ENCODE measurements at regions not wholly inside any gene's neighbourhood (a gene's known extent, or its start where the extent isn't known, plus 50 kb on each side); places are given as distances from the start of the nearest gene placed in this dataset.
"Not testable (repeated sequence)": the region's sequence is repeated elsewhere in the genome, so short reads cannot be mapped to it uniquely, and the experiment has no call there.

DNA sequence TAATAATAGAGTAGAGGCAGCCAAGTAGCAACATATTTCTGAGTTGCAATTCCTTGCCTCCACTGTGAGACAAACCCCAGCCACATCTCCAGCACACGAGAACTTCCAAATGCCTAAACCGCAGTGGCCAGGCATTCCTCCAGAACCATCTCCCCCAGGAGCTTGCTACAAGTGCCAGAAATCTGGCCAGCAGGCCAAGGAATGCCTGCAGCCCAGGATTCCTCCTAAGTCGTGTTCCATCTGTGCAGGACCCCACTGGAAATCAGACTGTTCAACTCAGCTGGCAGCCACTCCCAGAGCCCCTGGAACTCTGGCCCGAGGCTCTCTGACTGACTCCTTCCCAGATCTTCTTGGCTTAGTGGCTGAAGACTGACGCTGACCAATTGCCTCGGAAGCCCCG, 937.2 kb upstream of the HS3ST1 start:
- not testable (repeated sequence) for H3K27ac ChIP-seq (ENCODE audit: low read length); H3K27me3 ChIP-seq (ENCODE audit: control insufficient read depth, insufficient read depth, low read length); H3K9me3 ChIP-seq (ENCODE audit: control insufficient read depth, low read depth, low read length); H3K36me3 ChIP-seq (ENCODE audit: control insufficient read depth, low read depth, low read length); H3K9ac ChIP-seq (ENCODE audit: low read length); H3K4me3 ChIP-seq (ENCODE audit: low read length)
- H3K4me1 ChIP-seq (ENCODE audit: control insufficient read depth, low read depth, low read length) = peaks cover 19% of the 10 kb centered on the region

DNA sequence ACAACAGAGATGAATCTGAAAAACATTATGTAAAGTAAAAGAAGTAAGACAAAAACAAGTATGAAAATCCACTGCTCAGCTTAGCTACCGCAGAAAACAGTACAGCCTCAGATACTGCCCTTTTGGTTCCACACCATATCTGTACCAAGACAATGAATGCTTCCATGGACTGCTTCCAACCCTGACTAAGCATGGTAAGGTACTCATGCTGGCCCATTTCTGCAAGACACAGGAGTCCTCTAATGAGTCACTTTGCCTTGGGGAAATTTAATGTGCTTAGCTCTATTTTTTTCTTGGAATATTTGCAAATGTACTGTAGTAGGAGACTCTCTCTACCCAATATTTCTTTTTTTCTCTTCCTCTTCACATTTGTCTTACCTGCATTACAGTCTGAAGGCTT, 931.7 kb upstream of the HS3ST1 start:
- Histone ChIP-seq H3K9me3 (ENCODE audit: control insufficient read depth, low read depth, low read length) (no peaks in the 10 kb centered on the region), H3K36me3 (ENCODE audit: control insufficient read depth, low read depth, low read length) (no peaks in the 10 kb centered on the region), H3K27me3 (ENCODE audit: control insufficient read depth, insufficient read depth, low read length) (no peaks in the 10 kb centered on the region), H3K27ac (ENCODE audit: low read length) (no peak overlapping the region), H3K4me3 (ENCODE audit: low read length) (no peak overlapping the region), H3K4me1 (ENCODE audit: control insufficient read depth, low read depth, low read length) (peaks cover 19% of the 10 kb centered on the region), H3K9ac (ENCODE audit: low read length) (no peak overlapping the region)

DNA sequence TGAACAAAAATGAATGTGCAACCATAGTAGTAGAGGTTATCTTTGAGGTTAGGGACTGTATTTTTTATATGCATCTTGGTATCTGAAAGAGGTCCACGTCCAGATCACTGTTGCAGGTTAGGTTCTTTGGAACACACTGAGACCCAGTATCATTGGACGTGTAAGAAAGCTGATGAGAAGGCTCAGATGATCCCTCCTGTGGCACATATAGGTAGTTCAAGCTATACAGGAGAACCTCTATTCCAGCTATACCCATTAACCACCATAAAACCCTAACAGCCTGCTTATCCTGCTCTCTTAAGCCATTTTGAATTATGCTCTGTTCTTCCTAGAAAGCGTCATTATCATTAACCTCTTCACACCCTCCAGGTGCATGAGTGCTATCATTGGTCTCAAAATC, 930.7 kb upstream of the HS3ST1 start:
- H3K9me3 ChIP-seq (ENCODE audit: control insufficient read depth, low read depth, low read length) = no peaks in the 10 kb centered on the region
- H3K36me3 ChIP-seq (ENCODE audit: control insufficient read depth, low read depth, low read length) = no peaks in the 10 kb centered on the region
- H3K4me1 ChIP-seq (ENCODE audit: control insufficient read depth, low read depth, low read length) = peaks cover 19% of the 10 kb centered on the region
- H3K9ac ChIP-seq (ENCODE audit: low read length) = no peak overlapping the region
- no peak overlapping the region for H3K27ac ChIP-seq (ENCODE audit: low read length)
- H3K27me3 ChIP-seq (ENCODE audit: control insufficient read depth, insufficient read depth, low read length) = no peaks in the 10 kb centered on the region
- H3K4me3 ChIP-seq (ENCODE audit: low read length) = no peak overlapping the region

DNA sequence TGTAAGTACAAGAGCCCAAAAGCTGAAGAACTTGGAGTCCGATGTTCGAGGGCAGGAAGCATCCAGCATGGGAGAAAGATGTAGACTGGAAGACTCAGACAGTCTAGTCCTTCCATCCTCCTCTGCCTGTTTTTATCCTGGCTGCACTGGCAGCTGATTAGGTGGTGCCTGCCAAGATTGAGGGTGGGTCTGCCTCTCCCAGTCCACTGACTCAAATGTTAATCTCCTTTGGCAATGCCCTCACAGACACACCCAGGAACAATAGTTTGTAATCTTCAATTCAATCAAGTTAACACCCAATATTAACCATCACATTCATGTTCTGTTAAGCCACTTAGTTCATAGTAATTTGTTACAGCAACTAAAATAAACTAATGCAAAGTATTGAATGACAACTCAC, 904.4 kb upstream of the HS3ST1 start:
- H3K27ac ChIP-seq (ENCODE audit: low read length) = not testable (repeated sequence)

DNA sequence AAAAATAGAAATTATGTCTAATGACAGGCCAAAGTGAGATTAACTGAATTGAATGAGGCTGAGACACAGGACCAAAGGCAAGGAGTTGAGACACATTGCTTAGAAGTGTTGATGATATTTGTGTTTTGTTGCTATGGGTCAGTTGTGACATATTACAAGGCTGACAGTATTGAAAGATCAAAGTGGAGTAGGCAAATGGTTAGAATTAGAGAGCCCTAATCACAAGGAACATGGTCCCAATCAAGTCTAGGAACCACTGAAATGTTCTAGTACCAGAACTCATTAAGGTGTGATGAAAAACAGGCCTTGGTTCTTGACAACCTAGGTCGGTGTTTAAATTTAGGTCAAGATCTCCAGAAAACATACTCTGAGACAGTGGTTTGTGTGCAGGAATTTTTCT, 896.3 kb upstream of the HS3ST1 start:
- no peak overlapping the region for H3K27ac ChIP-seq (ENCODE audit: low read length)
- no peaks in the 10 kb centered on the region for H3K27me3 ChIP-seq (ENCODE audit: control insufficient read depth, insufficient read depth, low read length)
- H3K9ac ChIP-seq (ENCODE audit: low read length) = no peak overlapping the region
- no peaks in the 10 kb centered on the region for H3K36me3 ChIP-seq (ENCODE audit: control insufficient read depth, low read depth, low read length)
- no peak overlapping the region for H3K4me3 ChIP-seq (ENCODE audit: low read length)
- H3K4me1 ChIP-seq (ENCODE audit: control insufficient read depth, low read depth, low read length) = no peaks in the 10 kb centered on the region
- no peaks in the 10 kb centered on the region for H3K9me3 ChIP-seq (ENCODE audit: control insufficient read depth, low read depth, low read length)

More for the DNA sequence above, 904.4 kb upstream of the HS3ST1 start:
- H3K4me1 ChIP-seq (ENCODE audit: control insufficient read depth, low read depth, low read length); H3K9me3 ChIP-seq (ENCODE audit: control insufficient read depth, low read depth, low read length); H3K27me3 ChIP-seq (ENCODE audit: control insufficient read depth, insufficient read depth, low read length); H3K9ac ChIP-seq (ENCODE audit: low read length); H3K4me3 ChIP-seq (ENCODE audit: low read length); H3K36me3 ChIP-seq (ENCODE audit: control insufficient read depth, low read depth, low read length): not testable (repeated sequence)

DNA sequence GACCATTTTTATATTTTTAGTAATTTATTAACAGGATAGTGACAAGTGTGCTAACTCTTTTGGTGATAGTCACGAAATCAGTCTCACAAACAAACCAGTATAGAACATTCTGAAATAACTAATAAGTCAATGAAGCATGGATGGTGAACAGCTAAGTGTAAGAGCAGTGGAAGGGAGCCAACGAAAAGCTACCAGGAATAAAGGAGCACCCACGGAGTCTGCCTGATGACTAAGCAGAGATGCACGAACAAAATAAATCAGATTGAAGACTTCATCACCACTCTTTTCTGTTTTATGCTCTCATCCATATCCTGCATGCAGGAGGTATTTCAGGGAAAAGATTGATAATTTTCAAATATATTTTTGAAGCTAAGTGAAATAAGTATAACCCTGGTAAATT, 891.1 kb upstream of the HS3ST1 start:
- Histone ChIP-seq H3K36me3 (ENCODE audit: control insufficient read depth, low read depth, low read length) (no peaks in the 10 kb centered on the region), H3K4me3 (ENCODE audit: low read length) (no peak overlapping the region), H3K9ac (ENCODE audit: low read length) (no peak overlapping the region), H3K9me3 (ENCODE audit: control insufficient read depth, low read depth, low read length) (no peaks in the 10 kb centered on the region), H3K4me1 (ENCODE audit: control insufficient read depth, low read depth, low read length) (no peaks in the 10 kb centered on the region), H3K27me3 (ENCODE audit: control insufficient read depth, insufficient read depth, low read length) (no peaks in the 10 kb centered on the region), H3K27ac (ENCODE audit: low read length) (no peak overlapping the region)

DNA sequence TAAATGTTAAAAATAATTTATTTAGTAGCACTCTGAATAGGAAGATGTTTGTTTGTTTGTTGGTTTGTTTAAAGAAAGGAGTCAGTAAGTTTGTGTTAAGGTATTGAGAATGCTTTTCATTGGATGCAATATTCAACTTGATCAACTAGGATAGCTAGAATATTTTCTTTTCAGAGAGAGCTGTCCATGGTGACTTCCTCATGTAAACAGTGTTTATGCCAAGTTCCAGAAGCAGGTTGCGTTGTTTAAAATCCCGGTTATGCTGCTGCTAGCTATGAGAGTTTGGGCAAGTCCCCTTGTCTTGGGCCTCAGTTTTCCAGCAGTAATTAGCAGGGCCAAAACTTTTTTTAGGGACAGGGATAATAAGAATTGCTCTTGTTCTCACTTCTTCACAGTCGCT, 876.2 kb upstream of the HS3ST1 start:
- no peaks in the 10 kb centered on the region for H3K4me1 ChIP-seq (ENCODE audit: control insufficient read depth, low read depth, low read length)
- H3K9me3 ChIP-seq (ENCODE audit: control insufficient read depth, low read depth, low read length) = no peaks in the 10 kb centered on the region
- H3K4me3 ChIP-seq (ENCODE audit: low read length) = no peak overlapping the region
- H3K9ac ChIP-seq (ENCODE audit: low read length) = no peak overlapping the region
- no peaks in the 10 kb centered on the region for H3K27me3 ChIP-seq (ENCODE audit: control insufficient read depth, insufficient read depth, low read length)
- no peak overlapping the region for H3K27ac ChIP-seq (ENCODE audit: low read length)
- no peaks in the 10 kb centered on the region for H3K36me3 ChIP-seq (ENCODE audit: control insufficient read depth, low read depth, low read length)

DNA sequence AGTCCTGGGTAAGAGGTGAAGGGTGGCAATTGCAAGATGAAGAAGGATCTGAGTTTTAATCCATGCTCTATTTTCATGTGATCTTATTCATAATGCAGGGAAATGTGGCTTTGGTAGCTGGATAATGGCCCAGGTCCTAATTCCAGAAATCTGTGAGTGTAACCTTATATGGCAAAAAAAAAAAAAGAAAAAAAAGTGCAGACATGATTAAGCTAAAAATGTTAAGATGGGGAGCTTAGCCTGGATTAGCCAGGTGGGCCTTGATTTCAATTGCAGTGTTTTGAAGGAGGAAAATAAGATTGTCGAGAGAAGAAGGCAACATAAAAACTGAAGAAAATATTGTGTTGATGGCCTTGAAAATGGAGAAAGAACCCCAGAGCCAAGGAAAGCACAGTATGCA, 867.7 kb upstream of the HS3ST1 start:
- H3K9me3 ChIP-seq (ENCODE audit: control insufficient read depth, low read depth, low read length) = no peaks in the 10 kb centered on the region
- H3K27ac ChIP-seq (ENCODE audit: low read length) = no peak overlapping the region
- no peaks in the 10 kb centered on the region for H3K36me3 ChIP-seq (ENCODE audit: control insufficient read depth, low read depth, low read length)
- no peaks in the 10 kb centered on the region for H3K27me3 ChIP-seq (ENCODE audit: control insufficient read depth, insufficient read depth, low read length)
- no peaks in the 10 kb centered on the region for H3K4me1 ChIP-seq (ENCODE audit: control insufficient read depth, low read depth, low read length)
- H3K9ac ChIP-seq (ENCODE audit: low read length) = no peak overlapping the region
- H3K4me3 ChIP-seq (ENCODE audit: low read length) = no peak overlapping the region

DNA sequence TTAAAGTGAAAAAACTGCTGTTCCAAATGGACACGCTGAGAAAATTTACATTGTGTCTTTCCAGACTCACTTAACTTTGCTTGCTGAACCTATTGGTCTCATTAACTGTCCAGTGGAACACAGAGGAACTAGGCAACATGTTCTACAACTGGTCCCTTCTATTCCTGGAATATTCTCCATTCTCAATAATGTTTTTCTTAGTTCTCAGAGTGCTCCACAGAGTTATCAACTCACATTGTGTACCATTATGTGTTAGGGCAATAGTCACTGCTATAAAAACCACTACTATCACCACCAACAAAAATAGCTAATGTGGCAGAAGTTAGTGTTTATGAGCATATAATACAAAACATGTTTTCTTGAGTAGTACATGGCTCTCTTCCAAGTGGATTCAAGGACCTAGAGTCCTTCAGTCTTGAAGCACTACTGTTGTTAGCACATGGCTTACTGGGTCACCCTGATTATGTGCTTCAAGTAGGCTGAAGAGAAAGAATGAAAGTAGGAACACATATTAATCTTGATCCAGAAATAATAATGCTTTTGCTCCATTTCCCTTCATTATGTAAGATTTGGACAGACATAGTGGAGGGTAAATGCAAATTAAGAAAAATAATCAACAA, 865.3 kb upstream of the HS3ST1 start:
- Histone ChIP-seq H3K4me3 (ENCODE audit: low read length) (no peak overlapping the region), H3K27ac (ENCODE audit: low read length) (no peak overlapping the region), H3K9me3 (ENCODE audit: control insufficient read depth, low read depth, low read length) (peaks cover 2% of the 10 kb centered on the region), H3K27me3 (ENCODE audit: control insufficient read depth, insufficient read depth, low read length) (no peaks in the 10 kb centered on the region), H3K36me3 (ENCODE audit: control insufficient read depth, low read depth, low read length) (no peaks in the 10 kb centered on the region), H3K9ac (ENCODE audit: low read length) (no peak overlapping the region), H3K4me1 (ENCODE audit: control insufficient read depth, low read depth, low read length) (no peaks in the 10 kb centered on the region)

DNA sequence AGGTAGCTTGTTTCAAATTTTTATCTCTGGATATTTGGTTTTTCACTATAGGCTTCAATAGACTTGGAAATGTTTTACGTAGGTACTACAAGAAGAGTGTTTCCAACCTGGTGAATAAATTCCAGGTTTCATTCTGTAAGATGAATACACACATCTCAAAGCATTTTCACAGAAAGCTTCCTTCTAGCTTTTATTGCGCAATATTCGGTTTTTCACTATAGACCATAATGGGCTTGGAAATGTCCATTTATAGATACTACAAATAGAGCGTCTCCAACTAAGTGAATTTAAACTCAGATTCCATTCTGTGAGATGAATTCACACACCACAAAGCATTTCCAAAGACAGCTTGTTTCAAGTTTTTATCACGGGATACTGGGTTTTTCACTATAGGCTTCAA, 857.7 kb upstream of the HS3ST1 start:
- H3K27ac ChIP-seq (ENCODE audit: low read length) = no peak overlapping the region
- no peaks in the 10 kb centered on the region for H3K36me3 ChIP-seq (ENCODE audit: control insufficient read depth, low read depth, low read length)
- H3K4me1 ChIP-seq (ENCODE audit: control insufficient read depth, low read depth, low read length) = no peaks in the 10 kb centered on the region
- no peaks in the 10 kb centered on the region for H3K27me3 ChIP-seq (ENCODE audit: control insufficient read depth, insufficient read depth, low read length)
- H3K9me3 ChIP-seq (ENCODE audit: control insufficient read depth, low read depth, low read length) = peaks cover 20% of the 10 kb centered on the region
- H3K4me3 ChIP-seq (ENCODE audit: low read length) = no peak overlapping the region
- no peak overlapping the region for H3K9ac ChIP-seq (ENCODE audit: low read length)

DNA sequence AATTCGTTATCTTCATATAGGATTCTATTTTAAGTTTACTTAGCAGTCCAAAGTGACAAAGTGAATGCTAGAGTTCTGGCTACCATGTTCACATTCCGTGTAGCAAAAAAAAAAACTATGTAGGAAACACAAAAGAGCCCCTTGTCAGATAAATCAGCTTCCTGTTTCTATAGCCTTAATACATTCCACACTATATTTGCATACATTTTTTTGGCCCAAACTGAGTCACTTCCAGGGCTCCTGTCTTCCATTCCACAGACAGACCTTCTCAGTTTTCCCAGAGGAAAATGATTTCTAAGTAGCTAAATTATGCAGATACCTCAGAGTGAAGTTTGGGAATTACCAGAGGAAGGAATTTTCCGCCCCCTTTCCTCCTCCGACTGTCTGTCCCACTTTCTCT, 841.9 kb upstream of the HS3ST1 start:
- H3K27me3 ChIP-seq (ENCODE audit: control insufficient read depth, insufficient read depth, low read length) = no peaks in the 10 kb centered on the region
- H3K9ac ChIP-seq (ENCODE audit: low read length) = no peak overlapping the region
- H3K4me1 ChIP-seq (ENCODE audit: control insufficient read depth, low read depth, low read length) = no peaks in the 10 kb centered on the region
- no peaks in the 10 kb centered on the region for H3K36me3 ChIP-seq (ENCODE audit: control insufficient read depth, low read depth, low read length)
- H3K27ac ChIP-seq (ENCODE audit: low read length) = no peak overlapping the region
- no peaks in the 10 kb centered on the region for H3K9me3 ChIP-seq (ENCODE audit: control insufficient read depth, low read depth, low read length)
- H3K4me3 ChIP-seq (ENCODE audit: low read length) = no peak overlapping the region

DNA sequence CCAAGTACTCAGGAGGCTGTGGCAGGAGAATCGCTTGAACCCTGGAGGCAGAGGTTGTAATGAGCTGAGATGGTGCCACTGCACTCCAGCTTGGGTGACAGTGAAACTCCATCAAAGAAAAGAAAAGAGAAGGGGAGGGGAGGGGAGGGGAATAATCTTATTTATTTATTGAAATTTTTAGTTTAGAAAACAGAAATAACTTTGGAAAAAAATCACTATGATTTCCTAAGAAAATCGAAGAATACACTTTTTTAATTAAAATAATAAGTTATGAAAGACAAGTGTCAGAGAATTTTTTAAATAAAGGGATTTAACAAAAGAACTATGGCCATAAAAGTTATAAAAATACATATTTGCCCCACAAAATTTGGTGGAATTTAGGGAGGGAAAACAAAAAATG, 836.9 kb upstream of the HS3ST1 start:
- no peaks in the 10 kb centered on the region for H3K9me3 ChIP-seq (ENCODE audit: control insufficient read depth, low read depth, low read length)
- H3K36me3 ChIP-seq (ENCODE audit: control insufficient read depth, low read depth, low read length) = no peaks in the 10 kb centered on the region
- no peaks in the 10 kb centered on the region for H3K27me3 ChIP-seq (ENCODE audit: control insufficient read depth, insufficient read depth, low read length)

More for the DNA sequence above, 836.9 kb upstream of the HS3ST1 start:
- Histone ChIP-seq H3K4me3 (ENCODE audit: low read length) (no peak overlapping the region), H3K27ac (ENCODE audit: low read length) (no peak overlapping the region), H3K9ac (ENCODE audit: low read length) (no peak overlapping the region), H3K4me1 (ENCODE audit: control insufficient read depth, low read depth, low read length) (no peaks in the 10 kb centered on the region)

Data from iPS-18a (cell line).